GM18498 (cell line): ENCODE measurements at regions not wholly inside any gene's neighbourhood (a gene's known extent, or its start where the extent isn't known, plus 50 kb on each side); places are given as distances from the start of the nearest gene placed in this dataset.
"Not testable (repeated sequence)": the region's sequence is repeated elsewhere in the genome, so short reads cannot be mapped to it uniquely, and the experiment has no call there.

Source experiments
- ATAC-seq: cut with Tn5 transposase; IDR thresholded peaks from one replicate; pipeline ENCODE4 v1.9.1; 2021; ENCODE audit warnings: mild to moderate bottlenecking, moderate library complexity; ENCODE audit not compliant: unreplicated experiment

DNA sequence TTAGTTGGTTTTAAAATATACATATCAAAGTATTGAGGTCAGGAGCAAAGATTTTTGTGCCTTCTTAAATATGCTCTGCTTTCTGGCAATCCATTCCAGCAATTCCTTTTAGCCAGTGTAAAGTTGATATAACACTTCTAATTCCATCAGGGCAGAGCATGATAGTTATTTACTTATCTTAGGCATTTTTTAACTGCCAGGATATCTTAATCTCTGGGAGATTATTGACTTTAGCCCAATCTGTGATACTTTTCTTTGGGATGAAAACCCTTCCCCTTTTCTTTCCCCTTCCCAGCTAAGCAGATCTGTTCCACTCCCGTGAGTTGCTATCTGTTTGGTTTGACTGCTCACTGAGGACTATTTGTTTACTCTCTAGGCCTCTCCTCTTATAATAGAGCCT, 168.7 kb upstream of the RSPO3 start:
- no peak for ATAC-seq

DNA sequence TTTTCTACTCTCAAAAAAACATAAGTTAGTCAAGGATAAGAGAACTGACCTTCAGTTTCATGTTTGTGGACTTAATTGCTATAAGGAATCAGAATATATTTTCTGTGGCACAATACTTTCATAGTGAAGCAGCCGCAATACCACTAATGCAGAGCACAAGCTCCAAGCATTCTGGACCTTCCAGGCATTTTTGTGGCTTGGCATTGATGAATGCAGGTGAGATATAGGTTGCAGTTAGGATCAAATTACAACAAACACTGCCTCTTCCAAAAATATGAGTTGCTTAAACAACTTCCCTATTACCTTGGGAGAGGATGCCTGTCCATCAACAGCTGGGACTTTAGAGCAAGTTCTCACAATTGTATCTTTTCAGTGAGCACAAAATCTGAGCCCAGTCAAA, 162.8 kb upstream of the RSPO3 start:
- no peak for ATAC-seq

DNA sequence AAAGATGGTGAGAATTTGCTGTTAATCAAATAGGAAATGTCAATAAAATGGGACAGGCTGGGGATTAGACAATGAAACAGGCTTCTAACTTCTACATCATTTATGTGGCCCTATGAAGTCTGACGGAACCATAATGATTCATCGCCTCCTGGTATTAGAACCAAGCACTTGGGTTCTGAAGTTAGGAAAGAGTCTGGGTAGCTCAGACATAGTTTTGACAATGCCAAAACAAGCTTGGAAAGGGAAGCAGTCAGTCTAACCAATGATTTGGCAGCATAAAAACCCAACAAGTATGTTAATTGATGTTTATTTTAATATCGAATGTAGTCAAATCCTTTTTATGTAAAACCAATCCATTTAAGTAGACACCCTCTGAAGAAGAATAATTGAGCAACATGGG, 160.8 kb upstream of the RSPO3 start:
- no peak for ATAC-seq

DNA sequence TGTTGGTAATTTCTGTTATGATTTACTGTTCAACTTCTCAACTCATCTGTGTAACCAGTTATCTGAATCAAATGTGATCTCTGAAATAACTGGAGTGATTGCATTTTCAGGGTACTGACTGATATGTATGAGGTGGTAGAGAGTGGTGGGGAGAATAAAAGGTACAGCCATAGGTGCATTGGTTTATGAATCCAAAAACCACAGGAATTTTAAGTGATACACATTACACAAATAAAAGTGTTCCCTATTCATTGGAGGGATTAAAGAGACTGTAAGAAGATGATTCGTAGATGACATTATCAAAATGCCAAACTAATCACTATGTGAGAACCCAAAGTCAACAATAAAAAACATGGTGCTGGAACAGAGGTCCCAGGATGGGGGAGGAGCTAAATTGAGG, 158.7 kb upstream of the RSPO3 start:
- ATAC-seq = no peak

DNA sequence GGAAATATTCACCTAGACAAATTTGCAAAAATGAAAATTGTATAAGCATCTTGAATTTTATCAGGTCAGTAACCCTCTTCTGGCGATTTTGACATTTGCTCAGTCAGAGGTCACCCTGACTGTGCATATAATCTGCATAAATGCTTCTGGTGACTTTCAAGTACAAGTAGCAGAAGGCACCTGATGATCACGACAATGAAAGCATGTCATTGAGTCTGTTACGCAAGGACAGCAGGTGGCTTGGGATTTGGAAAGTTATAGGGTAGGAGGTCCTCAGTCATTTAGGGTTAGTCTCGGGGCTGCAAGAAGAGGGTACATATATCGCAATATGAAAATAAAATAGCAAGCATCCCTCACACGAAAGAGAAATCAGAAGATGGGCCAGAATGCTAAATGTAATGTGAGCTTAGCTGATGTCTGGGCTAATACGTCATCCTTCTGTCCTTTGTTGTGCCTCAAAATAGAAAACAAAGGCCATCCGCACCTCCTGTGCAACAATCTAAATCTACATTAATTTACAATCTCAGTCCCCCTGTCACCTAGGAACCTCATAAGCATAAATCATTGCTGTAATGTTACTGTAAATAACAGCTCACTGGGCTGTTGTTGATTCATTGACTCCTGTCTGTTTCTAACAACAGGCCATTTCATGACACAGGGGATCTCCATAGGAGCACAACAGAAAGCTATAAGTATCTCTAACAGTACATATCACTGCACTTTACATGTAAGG, 155.2 kb upstream of the RSPO3 start:
- ATAC-seq = no peak

DNA sequence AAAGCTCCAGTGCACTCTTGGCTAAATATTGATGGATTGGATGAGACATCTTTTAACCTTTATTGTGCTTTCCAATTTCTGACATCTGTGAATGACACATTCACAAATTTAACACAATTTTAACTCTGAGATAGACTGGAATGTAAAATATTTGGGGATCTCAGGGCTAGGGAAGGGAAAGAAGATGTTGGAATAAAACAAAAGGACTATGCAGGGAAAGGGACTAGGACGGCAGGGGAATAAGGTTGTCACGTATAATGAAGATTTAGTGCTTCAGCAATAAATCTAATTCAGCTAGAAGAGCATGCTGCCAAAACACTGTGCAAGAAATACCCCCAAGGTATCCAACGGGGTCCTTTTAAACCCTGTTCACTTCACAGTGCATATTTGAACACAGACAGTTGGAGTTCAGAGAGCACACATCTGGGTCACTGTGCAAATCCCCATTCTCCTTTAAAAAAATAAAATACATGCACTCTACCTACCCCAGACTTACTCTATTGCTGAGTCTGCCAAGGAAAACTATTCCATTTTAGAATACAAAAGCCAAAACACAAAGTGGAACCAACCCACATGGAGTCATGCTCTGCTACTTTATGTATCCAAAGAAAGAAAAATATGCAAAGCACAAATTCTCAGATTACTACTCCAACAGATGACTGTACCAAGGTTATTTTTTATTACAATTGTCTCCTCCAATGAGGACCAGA, 151.0 kb upstream of the RSPO3 start:
- ATAC-seq = no peak

DNA sequence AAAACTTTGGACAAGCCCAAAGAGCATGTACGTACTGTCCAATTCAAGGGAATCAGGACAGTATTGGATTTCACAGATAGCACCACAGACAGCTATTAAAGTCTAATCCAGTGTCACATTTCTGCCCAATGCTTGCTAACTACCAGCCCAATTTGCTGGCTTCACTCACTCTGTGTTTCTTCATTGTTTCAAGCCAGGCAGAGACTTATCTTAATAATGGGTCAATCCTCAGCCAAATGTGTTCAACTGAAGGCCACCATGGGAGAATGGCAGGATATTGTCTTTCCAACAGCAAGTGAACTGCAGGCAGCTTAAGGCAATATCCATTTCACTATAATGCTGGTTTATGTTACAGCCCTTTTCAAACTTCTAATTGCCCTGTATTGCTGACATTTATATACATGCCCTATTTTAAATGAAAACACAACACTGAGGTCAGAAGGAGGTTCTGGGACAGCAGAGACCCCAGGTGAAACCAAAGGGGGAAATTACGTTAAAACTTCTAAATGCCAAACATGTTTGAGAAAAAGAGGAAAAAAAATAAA, 142.1 kb upstream of the RSPO3 start:
- no peak for ATAC-seq

DNA sequence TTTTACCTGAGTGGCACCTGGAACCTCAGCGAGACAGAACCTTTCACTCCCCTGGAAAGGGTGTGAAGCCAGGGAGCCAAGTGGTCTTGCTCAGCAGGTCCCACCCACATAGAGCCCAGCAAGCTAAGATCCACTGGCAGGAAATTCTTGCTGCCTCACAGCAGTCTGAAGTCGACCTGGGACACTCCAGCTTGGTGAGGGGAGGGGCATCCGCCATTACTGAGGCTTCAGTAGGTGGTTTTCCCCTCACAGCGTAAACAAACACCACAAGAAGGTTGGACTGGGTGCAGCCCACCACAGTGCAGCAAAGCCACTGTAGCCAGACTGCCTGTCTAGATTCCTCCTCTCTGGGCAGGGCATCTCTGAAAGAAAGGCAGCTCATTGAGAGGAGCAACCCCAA, 134.7 kb upstream of the RSPO3 start:
- ATAC-seq = no peak

DNA sequence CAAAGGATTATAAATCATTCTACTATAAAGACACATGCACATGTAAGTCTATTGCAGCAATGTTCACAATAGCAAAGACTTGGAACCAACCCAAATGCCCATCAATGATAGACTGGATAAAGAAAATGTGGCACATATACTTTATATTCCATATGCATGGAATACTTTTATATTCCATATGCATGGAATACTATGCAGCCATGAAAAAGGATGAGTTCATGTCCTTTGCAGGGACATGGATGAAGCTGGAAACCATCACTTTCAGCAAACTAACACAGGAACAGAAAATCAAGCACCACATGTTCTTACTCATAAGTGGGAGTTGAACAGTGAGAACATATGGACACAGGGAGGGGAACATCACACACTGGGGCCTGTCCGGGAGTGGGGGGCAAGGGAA, 130.3 kb upstream of the RSPO3 start:
- ATAC-seq = not testable (repeated sequence)

DNA sequence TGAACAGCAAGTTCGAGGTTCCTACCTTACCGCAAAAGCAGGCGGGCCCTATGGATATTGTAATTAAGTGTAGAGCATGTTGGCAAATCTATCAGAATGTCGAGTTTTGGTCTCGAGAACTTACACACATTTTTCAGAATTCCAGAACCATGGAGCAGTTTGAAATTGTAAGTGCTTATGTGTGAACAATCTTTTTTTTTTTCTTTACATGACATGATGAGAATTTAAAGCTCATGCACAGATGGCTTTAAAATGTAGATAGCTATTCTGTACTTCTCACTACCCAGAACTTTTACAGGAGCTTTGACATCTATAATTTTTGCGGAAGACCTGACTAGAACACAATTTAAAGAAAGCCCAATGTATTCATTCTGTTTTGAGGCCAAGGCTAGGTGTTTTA, 117.8 kb upstream of the RSPO3 start:
- no peak for ATAC-seq

DNA sequence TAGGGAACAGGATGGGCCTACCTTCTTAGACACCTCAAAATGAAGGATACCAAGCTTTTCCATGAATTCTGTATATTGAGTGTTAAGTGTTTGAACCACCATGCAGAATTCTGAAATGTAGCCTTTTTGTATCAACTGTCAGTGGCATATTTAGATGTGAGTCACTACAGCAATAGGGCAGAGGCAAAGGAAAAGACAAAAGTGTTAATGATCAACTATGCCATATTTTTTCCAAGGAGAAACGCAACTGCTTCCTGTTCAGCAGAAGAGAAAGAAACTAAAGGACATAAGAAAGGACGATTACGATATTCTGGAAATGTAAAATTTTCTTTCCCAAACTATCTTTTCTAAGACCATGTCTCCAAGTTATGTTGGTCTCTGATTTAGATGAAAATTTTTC, 104.6 kb upstream of the RSPO3 start:
- ATAC-seq = no peak

DNA sequence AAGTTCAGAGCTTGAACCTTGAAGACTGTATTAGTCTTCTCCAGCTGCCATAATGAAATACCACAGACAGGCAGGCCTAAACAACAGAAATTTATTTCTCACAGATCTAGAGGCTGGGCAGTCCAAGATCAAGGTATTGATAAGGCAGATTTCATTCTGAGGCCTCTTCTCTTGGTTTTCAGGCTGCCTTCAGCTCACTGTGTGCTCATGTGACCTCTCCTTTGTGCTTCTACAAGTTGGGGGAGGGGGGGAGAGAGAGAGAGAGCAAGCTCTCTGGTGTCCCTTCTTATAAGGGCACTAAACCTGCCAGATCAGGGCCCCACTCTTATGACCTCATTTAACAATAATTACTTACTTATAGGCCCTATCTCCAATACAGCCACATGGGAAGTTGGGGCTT, 102.6 kb upstream of the RSPO3 start:
- no peak for ATAC-seq

DNA sequence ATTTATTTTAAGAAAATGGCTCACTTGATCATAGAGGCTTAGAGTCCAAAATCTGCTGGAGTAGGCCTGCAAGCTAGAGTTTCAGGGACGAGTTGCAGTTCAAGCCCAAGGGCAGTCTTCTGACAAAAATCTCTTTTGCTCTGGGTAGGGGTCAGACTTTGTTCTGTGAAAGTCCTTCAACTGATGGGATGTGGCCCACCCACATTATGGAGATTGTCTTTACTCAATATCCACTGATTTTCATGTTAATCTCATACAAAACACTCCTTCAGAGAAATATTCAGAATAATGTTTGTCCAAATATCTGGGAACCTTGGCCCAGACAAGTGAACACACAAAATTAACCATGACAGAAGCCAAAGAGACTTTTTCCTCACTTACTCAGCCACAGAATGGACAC, 98.6 kb upstream of the RSPO3 start:
- no peak for ATAC-seq

DNA sequence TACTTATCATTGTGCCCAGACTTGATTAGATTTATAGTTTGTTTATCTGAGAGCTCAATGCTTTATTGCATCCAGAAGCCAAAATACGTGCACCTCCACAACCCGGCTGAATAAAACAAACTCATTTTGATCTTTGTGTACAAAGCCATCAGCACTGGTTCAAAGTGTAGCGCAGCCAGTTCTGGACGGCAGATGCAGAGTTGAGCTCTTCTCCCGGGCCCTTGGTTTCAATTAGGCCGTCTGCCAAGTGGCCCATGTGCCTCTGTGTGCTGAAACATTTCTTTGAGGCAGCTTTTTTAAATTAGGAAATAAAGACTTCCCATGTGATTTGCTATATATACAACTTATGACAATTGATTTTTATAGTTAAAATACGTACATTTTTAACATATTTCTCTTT, 96.2 kb upstream of the RSPO3 start:
- no peak for ATAC-seq

DNA sequence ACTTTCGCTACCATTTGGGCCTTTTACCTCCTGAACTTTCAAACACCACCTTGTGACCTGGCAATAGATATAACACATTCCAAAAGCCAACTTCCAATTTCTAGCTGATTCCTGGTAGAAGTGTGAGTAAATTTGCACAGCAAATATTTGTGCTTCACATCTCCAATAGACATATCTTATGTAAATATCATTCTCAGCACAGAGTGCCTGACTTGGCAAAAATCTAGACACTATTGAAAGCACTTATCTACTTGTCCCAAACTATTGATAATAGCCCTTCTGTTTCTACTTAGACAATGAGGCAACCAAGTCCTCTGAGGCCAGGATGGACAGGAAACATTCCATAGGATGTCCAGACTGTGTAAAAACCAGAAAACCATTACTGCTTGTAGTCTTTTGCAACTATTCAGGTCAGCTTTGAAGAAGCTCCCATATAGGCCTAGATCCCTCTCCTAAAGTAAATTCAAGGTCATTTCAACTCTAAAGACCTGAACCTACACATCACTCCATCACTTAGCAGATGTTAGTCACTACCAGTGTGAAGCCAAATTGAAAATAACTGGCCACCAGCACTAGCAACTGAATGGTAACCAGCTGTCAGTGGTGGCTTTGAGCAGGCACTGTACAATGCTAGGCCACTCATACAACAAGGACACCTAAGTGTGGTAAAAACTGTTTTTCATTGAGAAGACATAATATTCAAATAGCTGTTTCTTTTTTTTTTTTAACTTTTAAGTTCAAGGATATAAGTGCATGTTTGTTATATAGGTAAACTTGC, 95.3 kb upstream of the RSPO3 start:
- no peak for ATAC-seq

DNA sequence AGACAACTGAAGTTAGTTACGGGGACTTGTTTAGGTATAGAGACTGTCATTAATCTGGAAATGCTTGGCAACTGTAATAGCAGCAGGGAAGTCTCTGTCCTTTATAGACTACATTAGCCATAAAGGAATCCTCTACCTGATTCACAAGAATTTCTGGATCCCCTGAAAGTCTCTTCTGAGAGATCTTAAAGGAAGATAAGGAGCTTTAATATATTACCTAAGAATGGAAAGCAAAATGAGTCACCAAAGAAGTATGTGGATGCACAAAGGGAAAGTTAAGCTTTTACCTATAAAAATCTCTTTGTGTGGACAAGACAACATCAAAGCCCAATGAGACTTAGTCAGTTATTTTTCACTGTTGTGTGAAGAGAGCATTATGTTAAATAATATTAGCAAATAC, 92.2 kb upstream of the RSPO3 start:
- no peak for ATAC-seq

DNA sequence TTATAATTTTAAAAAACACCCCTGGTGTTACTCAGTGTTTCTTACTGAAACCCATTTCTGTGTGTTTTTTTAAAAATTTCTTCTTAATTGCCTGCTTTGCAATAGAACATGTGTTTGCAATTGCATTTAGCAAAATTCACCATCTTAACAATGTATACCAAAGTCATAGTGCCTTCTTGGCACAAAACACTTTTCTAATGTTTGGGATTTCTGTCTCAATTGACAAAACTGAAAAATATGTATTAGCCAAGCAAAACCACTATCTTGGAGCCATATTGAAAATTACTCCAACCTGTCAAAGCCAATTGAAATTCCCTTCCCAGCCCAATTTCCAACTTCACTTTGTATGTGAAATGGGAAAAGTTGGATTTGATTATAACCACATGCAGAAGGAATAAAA, 88.4 kb upstream of the RSPO3 start:
- no peak for ATAC-seq

DNA sequence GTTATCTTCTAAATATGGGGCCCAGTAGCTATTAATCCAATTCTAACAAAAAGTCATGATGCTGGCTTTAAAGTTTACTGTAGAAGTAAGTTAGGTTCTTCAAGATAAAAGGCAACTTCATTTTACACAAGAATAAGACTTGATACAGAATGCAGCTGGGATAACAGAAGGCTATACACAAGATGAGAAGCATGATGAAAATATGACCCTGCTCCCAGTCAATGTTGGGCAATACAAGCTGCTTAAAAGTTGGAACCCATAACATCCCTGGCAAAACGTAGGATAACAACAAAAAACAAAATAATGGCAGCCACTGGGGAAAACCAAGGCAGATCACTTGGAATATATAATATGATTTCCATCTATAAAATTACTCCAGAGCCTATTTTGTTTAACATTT, 87.6 kb upstream of the RSPO3 start:
- ATAC-seq = no peak

DNA sequence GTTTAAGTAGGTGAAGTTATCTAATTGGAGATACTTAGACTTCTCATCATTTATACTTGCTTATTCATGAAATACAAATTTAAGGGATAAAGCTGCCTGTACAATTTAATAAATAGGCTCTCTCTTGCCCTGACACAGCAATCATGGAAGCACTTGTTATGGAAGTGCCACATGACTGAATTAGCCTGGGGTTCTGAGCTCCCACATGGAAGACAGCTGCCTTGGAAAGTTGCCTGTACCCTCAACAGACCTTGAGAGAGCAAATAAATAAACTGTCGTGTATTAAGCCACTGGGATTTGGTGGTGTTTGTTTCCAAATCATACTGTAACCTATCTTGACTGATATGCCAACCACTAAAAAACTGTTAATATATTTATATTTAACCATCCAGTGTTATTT, 87.0 kb upstream of the RSPO3 start:
- no peak for ATAC-seq

DNA sequence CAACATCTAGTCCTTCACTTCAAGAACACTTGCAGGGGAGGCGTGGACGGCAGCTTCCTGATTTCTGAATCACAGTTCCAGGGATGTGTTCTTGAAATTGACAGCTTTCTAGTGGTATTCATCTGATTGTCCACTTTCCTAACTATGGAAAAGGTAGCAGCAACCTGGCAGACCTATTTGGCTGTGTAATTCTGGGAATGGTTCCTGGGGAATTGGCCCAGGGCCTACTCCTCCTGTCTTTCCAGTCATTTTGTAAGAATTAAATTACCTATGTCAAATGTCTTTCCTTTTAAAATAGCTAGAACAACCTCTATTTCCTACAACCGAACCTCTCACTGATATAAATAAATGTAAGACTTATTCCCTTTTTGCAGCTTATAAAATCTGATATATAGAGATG, 85.5 kb upstream of the RSPO3 start:
- ATAC-seq = no peak

DNA sequence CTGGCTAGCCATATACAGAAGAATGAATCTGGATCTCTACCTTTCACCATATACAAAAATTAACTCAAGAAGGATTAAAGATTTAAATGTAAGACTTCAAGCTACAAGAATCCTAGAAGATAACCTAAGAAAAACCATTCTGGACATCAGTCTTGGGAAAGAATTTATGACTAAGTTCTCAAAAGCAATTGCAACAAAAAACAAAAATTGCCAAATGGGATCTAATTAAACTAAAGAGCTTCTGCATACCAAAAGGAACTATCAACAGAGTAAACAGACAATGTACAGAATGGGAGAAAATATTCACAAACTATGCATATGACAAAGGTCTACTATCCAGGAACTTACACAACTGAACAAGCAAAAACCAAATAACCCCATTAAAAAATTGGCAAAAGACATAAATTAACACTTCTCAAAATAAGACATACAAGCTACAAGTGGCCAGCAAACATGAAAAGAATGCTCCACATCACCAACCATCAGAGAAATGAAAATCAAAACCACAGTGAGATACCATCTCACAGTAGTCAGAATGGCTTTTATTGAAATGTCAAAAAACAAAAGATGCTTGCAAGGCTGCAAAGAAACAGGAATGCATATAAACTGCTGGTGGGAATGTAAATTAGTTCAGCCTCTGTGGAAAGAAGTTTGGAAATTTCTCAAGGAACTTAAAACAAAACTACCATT, 66.8 kb upstream of the RSPO3 start:
- ATAC-seq = no peak
